DMS153 (cell line): ENCODE measurements at regions not wholly inside any gene's neighbourhood (a gene's known extent, or its start where the extent isn't known, plus 50 kb on each side); places are given as distances from the start of the nearest gene placed in this dataset.

Experiments used
- DNase-seq: peaks from one replicate; lab custom pipeline; 2025; lab: John Stamatoyannopoulos, UW

DNA sequence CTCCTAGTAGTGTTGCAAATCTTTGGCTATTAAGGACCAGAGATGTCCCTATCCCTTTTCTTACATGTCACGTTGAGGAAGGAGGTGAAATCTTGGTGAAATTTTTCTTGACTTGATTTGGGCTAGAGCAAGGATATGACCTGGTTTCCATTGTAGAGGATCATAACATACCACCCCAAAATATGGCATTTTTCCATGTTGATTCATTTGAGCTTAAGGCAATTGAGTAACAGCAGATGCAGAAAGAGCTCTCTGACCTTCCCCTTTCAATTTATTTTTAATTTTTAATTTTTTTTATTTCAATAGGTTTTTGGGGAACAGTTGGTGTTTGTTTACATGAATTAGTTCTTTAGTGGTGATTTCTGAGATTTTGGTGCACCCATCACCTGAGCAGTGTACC lies 61.2 kb upstream of the MAP1B start:
- no peak for DNase-seq

GRCh38 chr5:72055636-72056035 lies 51.6 kb upstream of the MAP1B start:
- no peak for DNase-seq
